GM18858 (cell line): ENCODE measurements at regions not wholly inside any gene's neighbourhood (a gene's known extent, or its start where the extent isn't known, plus 50 kb on each side); places are given as distances from the start of the nearest gene placed in this dataset.
A peak's percentile ranks its signal among the peaks of the same experiment; 100 is the strongest.

ENCODE experiments used
- ATAC-seq: cut with Tn5 transposase; IDR thresholded peaks from one replicate; pipeline ENCODE4 v1.9.1; 2021; ENCODE audit not compliant: unreplicated experiment

DNA sequence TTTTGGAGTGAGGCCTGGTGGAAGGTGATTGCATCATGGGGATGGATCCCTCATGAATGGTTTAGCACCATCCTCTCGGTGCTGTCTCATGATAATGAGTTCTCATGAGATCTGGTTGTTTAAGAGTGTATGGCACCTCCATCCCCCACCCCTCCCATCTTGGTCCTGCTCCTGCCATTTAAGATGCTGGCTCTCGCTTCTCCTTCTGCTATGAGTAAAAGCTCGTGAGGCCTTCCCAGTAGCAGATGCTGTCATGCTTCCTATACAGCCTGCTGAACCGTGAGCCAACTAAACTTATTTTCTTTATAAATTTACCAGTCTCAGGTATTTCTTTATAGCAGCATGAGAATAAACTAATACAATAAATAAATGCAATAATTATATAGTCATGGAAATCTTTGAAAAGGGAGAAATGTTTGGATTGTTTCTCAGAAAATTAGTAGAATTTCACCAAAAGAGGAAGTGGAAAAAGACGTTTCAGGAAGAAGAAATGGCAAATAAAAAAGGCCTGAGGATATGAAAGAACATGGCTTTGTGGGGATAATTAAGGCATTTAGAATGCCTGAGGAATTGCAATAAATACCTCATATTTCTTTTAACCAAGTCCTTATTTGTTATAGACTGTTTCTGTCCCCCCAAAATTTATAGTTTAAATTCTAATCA is 451.2 kb upstream of the ADGRL4 start:
- no peak for ATAC-seq

GRCh38 chr1:79448426-79448825 is 441.9 kb upstream of the ADGRL4 start:
- ATAC-seq: no peak

- no peak for ATAC-seq
Measured at GRCh38 chr1:79441238-79441637, 434.7 kb upstream of the ADGRL4 start.

DNA sequence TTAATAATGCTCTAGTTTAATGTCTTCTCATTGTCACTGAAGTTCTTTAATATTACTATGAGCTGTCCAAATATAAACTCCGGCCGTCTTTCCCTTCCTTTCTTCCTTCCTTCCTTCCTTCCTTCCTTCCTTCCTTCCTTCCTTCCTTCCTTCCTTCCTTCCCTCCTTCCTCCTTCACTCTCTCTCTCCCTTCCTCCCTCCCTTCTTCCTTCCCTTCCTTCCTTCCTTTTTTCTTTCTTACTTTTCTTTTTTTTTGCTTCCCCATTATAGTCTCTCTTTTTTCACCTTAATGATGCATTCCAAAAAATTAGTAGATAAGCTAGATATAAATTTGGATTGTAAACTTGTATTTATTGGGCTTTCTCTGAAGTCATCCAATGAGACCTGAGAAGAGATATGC is 431.0 kb upstream of the ADGRL4 start:
- ATAC-seq: no peak

DNA sequence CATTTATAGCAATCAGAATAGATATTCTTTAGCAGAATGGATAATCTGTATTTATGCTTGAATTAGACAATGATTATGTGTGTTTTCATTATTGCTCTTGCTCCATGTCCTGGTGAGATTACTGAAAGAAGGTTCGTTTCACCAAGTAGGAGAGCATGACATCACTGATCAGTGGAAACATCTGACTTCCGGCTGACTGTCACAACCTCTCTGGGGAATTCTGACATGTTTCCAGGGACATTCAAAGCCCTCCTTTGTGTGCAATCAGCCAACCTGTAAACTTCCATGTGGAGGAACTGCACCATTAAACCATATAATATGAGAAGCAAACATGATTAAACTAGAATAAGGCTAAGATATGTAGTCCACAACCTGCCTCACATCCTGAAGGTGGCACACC is 424.8 kb upstream of the ADGRL4 start:
- no peak for ATAC-seq

DNA sequence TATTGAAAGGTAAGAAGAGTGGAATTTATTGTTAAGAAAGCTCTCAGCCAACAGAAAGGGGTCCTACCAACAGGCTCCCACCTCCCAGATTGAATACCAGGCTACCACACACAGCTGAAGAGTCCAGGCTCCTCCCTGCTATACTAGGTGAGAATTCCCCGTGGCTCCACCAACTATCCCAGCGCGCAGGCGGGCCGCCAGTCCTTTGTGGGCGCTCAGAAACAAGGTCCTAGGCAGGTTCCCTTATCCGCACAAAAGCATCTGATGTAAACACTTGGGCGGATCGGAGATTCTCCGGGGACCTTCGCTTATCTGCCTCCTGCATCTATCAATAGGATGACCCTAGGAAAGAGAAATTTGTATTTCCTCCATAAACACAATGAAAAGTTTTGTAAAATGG is 423.9 kb upstream of the ADGRL4 start:
- no peak for ATAC-seq

DNA sequence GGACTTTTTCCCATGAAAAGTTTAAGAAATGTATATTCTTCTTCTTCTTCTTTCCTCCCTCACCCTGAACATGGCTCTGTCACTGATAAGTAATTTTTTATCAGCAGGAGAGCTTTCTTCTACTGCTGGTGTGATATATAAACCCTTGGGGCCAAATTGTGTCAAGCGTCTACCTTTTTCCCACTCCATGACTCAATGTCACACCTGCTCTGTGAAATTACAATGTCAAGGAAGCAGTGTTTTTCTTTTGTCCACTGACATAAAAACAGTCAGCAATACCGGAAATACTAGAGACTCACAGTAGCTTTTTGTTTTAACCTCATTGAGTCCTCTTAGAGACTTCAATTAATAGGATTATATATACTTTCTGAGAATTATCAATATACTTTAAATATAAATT is 416.2 kb upstream of the ADGRL4 start:
- no peak for ATAC-seq

DNA sequence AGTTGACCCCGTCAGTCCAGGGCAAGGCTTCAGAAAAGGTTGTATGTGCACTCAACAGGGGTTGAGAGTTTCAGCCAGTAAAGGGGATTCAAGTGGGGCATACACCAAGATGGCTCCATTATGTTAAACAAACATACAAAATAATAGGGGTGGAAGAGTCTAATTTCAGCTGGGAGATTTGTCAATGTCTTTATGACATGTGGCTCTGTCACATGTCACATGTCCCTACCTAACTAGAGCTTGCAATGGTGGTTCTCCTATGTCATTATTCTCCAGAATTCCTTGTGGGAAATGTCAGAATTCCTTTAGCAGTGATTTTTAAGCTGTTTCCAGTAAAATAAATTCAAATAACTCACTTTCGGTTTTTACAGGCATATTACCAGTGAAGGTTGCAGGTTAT is 392.0 kb upstream of the ADGRL4 start:
- ATAC-seq: no peak

- ATAC-seq: no peak
Measured at GRCh38 chr1:79396901-79397300, 390.4 kb upstream of the ADGRL4 start.

DNA sequence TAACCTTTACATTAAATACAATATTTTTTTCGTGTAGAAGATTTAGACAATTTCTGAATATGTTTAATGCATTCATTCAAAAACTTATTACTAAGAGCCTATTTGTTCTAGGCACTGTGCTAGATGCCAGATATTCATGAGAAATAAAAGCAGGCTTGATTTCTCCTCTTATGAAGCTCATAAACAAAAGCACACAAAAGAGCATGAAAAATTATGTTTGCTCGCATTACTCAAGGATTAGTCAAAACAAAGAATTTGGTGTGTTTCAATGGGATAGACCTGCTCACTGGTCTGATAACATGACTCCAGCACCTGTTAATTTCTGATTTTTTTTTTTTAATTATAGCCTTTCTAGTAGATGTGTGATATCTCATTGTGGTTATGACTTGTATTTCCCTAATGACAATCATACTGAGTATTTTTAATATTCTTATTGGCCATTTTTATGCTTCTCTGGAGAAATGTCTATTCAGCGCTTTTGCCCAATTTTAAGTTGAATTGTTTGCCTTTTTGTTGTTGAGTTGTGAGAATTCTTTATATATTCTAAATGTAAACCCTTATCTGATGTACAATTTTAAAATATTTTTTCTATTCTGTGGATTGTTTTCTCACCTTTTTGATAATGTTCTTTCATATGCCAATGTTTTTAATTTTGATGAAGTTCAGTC is 382.3 kb upstream of the ADGRL4 start:
- no peak for ATAC-seq

DNA sequence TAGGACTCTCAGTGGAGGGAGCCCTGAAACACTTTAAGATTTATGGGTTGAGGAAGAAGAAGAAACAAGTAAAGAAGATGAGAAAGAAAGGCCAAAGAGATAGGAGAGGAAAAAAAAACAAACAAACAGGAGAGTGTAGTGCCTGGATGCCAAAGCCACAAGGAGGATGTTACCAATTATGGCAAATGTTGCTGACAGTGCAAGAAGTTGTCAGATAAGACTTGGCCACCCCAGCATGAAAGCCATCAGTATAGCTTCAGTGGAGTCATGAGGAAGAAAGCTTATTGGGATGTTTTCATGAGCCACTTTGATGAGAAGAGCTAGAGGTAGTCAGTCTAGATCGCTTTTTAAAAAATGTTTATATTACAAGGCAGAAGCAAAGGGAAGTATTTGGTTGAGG is 380.2 kb upstream of the ADGRL4 start:
- no peak for ATAC-seq

DNA sequence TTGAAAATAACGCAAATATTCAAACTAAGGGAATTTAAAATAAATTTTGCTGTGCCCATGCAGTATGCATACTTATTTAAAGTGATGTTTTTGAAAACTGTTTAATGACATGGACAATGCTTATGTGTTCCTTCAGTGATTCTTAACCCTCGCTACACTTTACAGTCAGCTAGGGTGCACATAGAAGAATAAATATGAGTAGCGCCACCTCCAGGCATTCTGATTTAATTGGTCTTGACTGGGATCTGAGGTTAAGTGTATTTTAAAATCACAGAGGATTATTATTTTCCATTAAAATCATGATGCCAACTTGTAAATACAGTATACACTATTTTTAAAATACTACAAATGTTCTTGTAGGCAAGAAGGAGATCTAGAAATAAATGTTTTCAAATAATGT is 373.5 kb upstream of the ADGRL4 start:
- ATAC-seq: no peak

GRCh38 chr1:79376106-79376505 is 369.6 kb upstream of the ADGRL4 start:
- ATAC-seq: no peak

DNA sequence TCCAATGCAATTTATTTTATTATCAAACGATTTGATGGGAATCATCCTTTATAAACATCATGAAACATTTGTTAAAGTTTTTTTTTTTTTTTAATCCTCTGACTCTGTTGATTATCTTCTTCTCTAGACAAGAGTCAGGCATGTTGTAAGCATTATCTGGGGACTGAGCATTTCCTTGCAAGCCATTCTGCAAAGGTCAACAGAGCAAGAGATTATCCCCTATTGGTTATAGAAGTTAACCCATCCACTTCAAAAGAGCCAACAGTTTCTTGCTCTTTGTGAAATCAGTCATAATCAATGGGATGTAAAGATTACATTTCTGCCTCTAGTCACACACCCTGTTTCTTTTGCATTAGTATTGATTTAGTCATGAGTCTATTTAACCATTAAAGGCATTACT is 368.8 kb upstream of the ADGRL4 start:
- ATAC-seq: no peak

DNA sequence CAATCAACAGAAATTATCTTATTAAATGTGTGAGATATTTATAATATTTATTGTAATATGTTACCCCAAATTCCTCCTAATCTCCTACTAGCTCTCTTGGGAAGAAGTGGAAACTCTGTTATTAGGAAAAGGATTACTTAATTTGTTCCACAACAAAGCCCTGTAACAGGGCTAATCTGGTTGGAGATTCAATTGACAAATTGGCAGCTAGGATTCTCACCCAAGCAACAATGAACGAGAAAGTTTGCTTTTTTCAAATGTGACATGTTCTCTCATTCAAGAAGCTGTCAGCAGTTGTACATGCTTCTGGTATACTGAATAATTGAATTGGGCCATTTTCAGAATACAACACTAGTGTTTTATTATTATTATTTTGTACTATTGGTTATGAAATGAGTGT is 367.9 kb upstream of the ADGRL4 start:
- ATAC-seq: no peak

- ATAC-seq: no peak
Measured at GRCh38 chr1:79373481-79374125, 367.1 kb upstream of the ADGRL4 start.

DNA sequence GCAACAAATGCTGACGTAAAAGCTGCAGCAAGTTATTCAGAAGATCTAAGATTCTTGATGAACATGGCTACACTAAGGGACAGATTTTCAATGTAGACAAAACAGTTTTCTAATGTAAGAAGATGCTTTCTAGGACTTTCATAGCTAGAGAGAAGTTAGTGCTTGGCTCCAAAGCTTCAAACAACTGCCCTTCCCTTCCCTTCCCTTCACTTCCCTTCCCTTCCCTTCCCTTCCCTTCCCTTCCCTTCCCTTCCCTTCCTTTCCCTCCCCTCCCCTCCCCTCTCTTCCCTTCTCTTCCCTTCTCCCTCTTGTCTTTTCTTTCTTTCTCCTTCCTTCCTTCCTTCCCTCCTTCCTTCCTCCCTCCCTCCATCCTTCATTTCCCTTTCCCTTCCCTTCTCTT is 365.3 kb upstream of the ADGRL4 start:
- ATAC-seq: no peak

GRCh38 chr1:79369091-79369490 is 362.6 kb upstream of the ADGRL4 start:
- ATAC-seq: no peak

GRCh38 chr1:79364896-79365295 is 358.4 kb upstream of the ADGRL4 start:
- no peak for ATAC-seq

GRCh38 chr1:79363430-79363829 is 356.9 kb upstream of the ADGRL4 start:
- no peak for ATAC-seq

GRCh38 chr1:79362470-79362869 is 355.9 kb upstream of the ADGRL4 start:
- ATAC-seq: no peak

- ATAC-seq: no peak
Measured at GRCh38 chr1:79355090-79355489, 348.6 kb upstream of the ADGRL4 start.

- peak; percentile 50 for ATAC-seq
Measured at GRCh38 chr1:79353224-79353623, 346.7 kb upstream of the ADGRL4 start.
